Activated T-helper 9 cell treated with anti-CD3 and anti-CD28 coated beads, Interleukin-2, amount 50 U/mL, for 16 hours (primary cell): ENCODE measurements at regions not wholly inside any gene's neighbourhood (a gene's known extent, or its start where the extent isn't known, plus 50 kb on each side); places are given as distances from the start of the nearest gene placed in this dataset.
A peak's percentile ranks its signal among the peaks of the same experiment; 100 is the strongest.

Experiments
- DNase-seq: peaks from one replicate; pipeline ENCODE4 v3.0.0-alpha.2; 2020; ENCODE audit warnings: low read depth

GRCh38 chr2:64221935-64222334 lies 77.7 kb upstream of the PELI1 start:
- DNase-seq, result no peak

GRCh38 chr2:64222351-64222750 lies 78.1 kb upstream of the PELI1 start:
- no peak for DNase-seq

GRCh38 chr2:64223055-64223454 lies 78.8 kb upstream of the PELI1 start:
- DNase-seq, result no peak

- DNase-seq, result no peak
Measured at GRCh38 chr2:64225491-64225890, 81.3 kb upstream of the PELI1 start.

GRCh38 chr2:64226611-64227010 lies 82.4 kb upstream of the PELI1 start:
- no peak for DNase-seq

GRCh38 chr2:64227603-64228125 lies 83.4 kb upstream of the PELI1 start:
- DNase-seq, result no peak

- DNase-seq, result peak; percentile 34
Measured at GRCh38 chr2:64228126-64228678, 84.0 kb upstream of the PELI1 start.

GRCh38 chr2:64228918-64229317 lies 84.7 kb upstream of the PELI1 start:
- DNase-seq, result no peak

GRCh38 chr2:64230540-64230939 lies 86.3 kb upstream of the PELI1 start:
- no peak for DNase-seq

GRCh38 chr2:64232266-64232665 lies 88.0 kb upstream of the PELI1 start:
- no peak for DNase-seq

GRCh38 chr2:64233376-64233922 lies 89.2 kb upstream of the PELI1 start:
- no peak for DNase-seq

GRCh38 chr2:64234150-64234549 lies 89.9 kb upstream of the PELI1 start:
- no peak for DNase-seq

- DNase-seq, result no peak
Measured at GRCh38 chr2:64234785-64235184, 90.6 kb upstream of the PELI1 start.

GRCh38 chr2:64237266-64237665 lies 93.0 kb upstream of the PELI1 start:
- DNase-seq, result no peak

GRCh38 chr2:64238799-64239198 lies 94.6 kb upstream of the PELI1 start:
- no peak for DNase-seq

- no peak for DNase-seq
Measured at GRCh38 chr2:64243081-64244036, 99.1 kb upstream of the PELI1 start.

GRCh38 chr2:64244037-64244416 lies 99.8 kb upstream of the PELI1 start:
- DNase-seq, result no peak

- DNase-seq, result no peak
Measured at GRCh38 chr2:64245631-64246030, 101.4 kb upstream of the PELI1 start.

- DNase-seq, result no peak
Measured at GRCh38 chr2:64246962-64247361, 102.7 kb upstream of the PELI1 start.

GRCh38 chr2:64249426-64249825 lies 105.2 kb upstream of the PELI1 start:
- no peak for DNase-seq

GRCh38 chr2:64250063-64250462 lies 105.8 kb upstream of the PELI1 start:
- DNase-seq, result no peak

- no peak for DNase-seq
Measured at GRCh38 chr2:64250751-64251423, 106.7 kb upstream of the PELI1 start.
